ENCODE measurements at regions not wholly inside any gene's neighbourhood (a gene's known extent, or its start where the extent isn't known, plus 50 kb on each side); places are given as distances from the start of the nearest gene placed in this dataset.
"Not testable (repeated sequence)": the region's sequence is repeated elsewhere in the genome, so short reads cannot be mapped to it uniquely, and the experiment has no call there.

DNA sequence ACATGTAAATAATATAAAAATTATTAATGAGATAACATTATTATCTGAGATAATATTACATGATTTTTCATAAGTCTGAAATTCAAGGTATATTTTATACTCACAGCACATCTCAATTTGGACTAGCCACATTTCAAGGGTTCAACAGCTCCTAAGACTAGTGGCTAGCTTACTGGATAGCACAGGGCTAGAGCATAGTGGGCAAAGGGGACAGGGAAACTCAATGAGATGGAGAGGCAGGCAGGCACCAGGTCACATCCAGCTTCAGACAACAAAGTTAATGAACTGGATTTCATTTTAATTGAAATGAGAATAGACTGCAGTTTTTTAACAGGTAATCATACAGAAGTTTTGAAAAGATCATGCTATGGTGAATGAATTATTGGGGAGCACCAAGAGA is 137.4 kb downstream of the NBPF8 start:
- DNase-seq (ENCODE audit: low read depth): not testable (repeated sequence)

DNA sequence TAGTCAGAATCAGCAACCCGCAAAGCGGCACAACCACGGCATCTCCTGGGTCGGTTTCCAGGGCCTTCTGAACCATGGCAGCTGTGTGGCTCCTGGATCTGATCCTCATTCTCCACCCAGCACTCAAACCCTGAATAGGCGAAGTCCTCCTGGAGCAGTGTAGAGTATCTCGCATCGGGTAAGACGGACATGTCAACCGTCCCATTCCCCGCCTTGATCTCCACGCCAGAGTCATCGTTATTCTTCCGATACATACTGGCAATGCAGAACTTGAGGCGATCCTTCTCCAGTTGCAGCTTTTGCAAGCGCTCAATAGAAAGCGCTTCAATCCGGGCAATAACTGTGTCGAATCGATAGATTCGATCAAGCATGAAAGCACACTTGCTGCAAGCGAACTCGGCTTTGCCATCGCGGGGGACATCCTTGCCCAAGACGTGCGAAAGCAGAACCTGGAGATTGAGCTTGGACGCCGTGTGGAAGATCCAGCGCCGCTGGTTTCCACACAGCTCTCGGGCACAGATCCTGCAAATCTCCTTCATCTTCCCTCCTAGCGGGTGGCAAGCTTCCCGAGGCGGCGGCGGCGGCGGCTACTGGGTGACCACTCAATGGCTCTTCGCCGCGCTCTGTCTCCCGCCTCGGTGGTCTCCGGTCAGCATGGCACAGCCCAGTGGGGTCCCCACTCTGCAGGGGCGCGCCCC is 142.9 kb downstream of the NBPF8 start:
- not testable (repeated sequence) for DNase-seq (ENCODE audit: low read depth)

DNA sequence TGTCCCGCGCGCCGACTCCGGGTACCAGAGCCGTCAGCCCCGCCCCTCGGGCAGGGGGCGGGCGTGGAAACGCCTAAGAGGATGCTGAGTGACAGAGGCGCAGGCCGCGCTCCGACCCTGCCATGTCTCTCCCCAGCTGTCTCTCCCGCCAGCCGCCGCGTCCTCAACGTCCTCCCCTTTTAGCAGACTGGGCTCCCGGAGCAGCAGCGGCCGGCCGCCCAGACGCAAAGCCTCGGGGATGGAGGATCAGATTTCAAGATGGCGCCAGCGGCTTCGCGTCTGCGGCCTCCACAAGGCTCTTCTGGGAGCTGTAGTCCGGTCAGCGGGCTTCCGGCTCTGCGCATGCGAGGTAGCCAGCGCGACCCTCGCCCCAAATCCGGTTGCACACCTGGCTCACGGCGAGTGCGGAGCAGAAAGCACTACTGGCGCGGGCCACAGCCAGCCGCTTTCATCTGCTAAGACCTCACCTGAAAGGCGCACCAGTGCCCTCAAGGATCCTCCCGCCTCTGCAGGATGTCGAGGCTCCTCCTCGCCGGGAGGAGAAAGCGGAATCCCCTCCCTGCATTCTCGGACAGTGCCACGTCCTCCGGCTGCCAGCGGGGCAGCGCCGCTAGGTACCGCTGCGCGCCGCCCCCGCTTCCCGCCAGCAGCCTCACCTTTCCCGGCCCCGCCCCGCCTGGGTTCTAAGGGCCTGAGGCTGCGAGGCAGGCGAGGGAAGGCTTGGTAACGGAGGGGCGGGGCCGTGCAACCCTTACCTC is 143.6 kb downstream of the NBPF8 start:
- not testable (repeated sequence) for DNase-seq (ENCODE audit: low read depth)

DNA sequence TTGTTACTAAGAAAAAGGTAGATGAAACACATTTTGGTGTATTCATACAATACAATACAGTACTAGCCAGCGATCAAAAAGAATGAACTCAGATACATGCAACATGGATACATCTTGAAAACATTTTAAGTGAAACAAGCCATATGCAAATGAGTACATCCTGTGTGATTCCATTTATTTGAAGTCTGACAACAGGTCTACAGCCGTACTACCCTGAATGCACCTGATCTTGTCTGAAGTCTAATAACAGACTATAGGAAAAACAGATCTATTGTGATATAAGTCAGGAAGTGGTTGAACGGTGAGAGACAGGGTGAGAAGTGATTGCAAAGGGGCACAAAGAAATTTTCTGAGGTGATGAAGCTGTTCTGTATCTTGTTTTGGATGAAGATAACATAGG is 146.9 kb downstream of the NBPF8 start:
- not testable (repeated sequence) for DNase-seq (ENCODE audit: low read depth)

DNA sequence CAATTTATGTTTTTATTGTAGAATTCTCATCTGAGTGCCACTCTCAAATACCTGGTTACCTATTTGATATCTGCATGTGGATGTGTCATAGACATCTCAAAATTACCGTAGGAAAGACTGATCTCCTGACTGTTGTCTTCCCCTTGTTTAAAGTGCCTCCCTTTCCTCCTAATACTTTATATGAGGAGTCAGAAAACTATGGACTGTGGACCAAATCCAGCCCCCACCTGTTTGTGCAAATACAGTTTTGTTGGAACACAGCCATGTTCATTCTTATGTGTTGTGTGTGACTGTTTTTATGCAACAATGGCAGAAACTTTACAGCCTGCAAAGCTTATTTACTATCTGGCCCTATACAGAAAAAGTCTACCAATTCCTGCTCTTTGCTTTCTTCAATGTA is 150.6 kb downstream of the NBPF8 start:
- not testable (repeated sequence) for DNase-seq (ENCODE audit: low read depth)

DNA sequence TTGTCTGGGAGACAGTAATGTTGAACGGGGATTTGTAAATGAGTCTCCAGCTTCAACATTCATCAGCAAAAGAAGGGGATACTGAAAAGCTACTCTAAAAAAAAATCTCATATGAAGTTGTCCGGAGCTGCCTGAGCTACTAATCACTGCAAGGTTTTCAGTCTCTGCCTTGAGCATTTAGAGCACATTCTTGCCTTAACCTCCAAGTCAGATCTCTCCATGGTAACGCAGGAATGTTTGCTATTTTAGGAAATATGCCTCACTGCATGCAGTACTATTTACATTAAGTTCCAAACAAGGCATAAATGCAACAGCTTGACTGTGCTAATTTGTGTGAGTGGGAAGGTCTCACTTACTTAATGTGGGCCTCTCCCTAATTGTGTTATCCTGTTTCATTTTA is 152.8 kb downstream of the NBPF8 start:
- not testable (repeated sequence) for DNase-seq (ENCODE audit: low read depth)

DNA sequence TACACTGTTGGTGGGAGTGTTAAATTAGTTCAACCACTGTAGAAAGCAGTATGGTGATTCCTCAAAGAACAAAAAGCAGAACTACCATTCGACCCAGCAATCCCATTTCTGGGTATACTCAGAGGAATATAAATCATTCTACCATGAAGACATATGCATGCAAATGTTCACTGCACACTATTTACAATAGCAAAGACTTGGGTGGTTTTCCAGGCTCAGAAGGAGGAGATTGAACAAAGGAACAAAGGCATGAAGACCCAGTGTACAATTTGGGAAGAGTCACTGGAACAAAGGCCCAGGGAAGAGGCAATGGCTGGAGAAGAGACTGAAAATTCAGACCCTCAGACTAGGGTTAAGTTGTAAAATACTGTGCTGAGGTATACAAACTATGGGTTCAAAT is 148.5 kb upstream of the NBPF26 start:
- DNase-seq (ENCODE audit: low read depth): not testable (repeated sequence)

DNA sequence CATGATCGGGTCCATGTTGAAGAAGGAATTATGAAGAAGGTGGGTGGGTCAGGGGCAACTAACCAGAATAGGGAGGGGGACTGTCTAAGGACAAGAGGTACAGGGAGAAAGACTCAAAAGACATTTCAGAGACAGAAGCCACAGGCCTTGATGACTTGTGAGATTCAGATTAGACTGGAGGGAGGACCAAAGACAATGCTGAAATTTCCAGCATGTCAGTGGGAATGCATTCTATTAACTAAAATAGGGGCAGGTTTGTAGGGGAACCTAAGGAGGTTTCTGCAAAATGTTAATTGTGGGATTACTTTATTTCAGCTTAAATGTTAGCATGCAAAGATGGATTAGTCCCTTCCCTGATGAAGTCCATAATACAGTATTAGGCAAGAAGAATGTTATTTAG is 141.6 kb upstream of the NBPF26 start:
- DNase-seq (ENCODE audit: low read depth): not testable (repeated sequence)

DNA sequence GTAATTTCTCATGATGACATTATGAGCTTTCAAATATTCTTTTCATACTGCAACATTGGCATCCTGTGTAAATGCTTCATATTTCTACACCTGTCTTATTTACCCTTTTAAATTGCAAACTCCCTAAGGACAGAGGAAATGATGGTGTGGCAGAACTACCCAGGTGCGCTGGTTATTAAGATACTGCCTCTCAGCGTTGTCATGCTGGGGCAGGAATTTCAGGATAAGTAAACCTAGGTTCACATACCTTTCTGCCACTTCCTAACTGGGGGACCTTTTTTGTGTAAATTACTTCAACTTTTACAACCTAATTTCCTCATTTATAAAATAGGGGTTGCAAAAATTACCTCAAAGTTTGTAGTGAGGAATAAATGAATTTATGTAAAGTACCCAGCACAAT is 137.7 kb upstream of the NBPF26 start:
- not testable (repeated sequence) for DNase-seq (ENCODE audit: low read depth)

DNA sequence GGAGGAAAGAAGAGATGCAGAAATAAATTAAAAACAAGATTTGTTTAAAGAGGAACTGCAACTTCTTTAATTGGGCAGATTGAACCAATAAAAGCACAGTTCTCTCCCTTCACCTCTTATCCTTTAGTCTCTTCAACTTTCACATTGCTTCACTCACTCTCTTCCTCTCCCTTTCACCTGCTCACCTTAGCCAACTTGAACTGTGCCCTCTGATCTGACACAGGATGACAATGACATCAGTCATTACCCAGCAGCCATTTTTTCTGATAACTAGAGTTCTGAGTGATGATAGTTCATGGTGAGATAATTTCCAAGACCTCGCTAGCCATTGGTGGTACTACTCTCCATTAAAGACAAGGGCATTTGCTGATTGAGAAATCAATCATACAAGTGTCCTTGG is 134.9 kb upstream of the NBPF26 start:
- not testable (repeated sequence) for DNase-seq (ENCODE audit: low read depth)

DNA sequence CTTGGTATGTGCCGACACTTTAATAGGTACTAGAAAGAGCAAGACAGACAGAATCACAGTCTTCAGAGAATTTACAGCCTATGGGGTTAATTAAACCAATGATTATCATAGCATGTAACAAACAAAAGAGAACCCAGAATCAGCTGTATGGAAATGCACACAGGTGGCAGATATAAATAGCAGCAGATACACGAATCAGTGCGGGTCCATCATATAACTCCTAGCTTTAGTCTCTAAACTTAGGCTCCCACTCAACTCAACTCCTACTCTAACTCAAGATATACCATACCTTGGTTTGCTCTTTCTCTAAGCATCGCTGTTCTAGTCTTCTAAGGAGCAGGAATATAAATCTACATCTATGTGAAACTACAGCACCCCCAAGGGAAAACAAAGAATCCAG is 132.0 kb upstream of the NBPF26 start:
- not testable (repeated sequence) for DNase-seq (ENCODE audit: low read depth)

DNA sequence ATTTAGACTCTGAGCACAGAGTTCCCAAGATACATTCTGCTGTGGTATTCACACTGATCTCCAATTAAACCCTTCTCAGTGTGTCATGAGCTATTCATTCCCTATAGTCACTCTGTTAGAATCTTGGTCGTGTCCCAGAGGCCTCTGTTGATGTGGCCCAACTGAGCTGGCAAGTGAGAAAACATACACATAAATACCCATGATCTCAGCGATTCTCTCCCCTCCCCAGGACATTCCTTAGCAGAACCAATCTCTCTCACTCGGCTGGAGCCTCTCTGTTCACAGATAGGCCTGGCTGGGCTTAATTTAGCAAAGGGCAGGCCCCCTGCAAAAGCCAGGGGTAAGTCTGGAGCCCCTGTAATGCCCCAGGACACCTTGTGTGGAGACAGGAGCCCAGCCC is 130.8 kb upstream of the NBPF26 start:
- not testable (repeated sequence) for DNase-seq (ENCODE audit: low read depth)

DNA sequence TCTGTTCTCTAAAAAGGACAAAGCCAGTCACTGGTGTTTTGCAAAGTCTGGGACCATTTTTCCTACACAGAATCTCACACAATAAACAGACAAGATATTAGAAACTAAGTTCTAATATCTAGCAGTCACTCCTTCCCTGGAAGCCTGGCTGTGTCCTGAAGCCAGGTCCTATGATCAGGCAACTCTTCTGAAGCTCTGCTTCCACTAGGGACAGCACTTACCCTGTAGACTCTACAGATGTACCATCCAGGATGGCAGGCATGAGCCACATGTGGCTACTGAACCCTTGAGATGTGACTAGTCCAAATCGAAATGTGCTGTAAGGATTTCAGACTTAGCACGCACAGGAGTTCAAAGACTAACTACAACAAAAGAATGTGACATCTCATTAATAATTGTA is 130.1 kb upstream of the NBPF26 start:
- DNase-seq (ENCODE audit: low read depth): not testable (repeated sequence)

DNA sequence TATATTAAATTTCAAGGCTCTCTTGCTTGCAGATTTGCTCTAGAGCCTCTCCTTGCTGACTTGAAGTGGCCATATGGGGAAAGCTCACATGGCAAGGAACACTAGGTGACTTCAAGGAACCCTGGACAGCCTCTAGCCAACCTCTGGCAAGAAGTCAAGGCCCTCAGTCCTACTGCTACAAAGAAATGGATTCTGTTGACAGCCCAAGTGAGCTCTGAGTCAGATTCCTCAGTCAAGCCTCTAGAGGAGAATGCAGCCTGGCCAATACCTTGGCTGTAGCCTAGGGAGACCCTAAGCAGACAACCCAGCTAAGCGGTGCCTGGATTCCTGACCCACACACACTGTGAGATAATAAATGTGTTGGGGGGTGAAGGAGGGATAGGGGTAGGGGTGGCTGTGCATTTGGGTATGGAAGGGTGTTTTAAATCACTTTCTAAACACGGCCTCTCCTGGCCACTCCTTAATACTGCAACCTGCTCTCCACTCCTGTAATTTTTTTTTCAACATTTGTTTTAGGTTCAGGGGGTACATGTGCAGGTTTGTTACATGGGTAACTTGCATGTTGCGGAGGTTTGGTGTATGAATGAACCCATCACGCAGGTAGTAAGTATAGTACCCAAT is 125.3 kb upstream of the NBPF26 start:
- DNase-seq (ENCODE audit: low read depth): not testable (repeated sequence)

DNA sequence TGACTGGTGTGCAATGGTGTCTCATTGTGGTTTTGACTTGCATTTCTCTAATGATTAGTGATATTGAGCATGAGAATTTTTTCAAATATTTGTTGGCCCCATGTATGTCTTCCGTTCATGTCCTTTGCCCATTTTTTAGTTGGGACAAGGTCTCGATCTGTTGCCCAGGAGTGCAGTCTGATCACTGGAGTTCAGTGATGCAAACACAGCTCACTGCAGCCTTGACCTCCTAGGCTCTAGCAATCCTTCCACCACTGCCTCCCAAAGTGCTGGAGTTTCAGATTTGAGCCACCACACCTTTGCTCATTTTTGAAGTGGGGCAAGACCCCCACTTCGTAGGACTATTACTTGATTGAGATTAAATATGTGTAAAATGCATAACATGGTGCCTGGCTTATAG is 124.2 kb upstream of the NBPF26 start:
- DNase-seq (ENCODE audit: low read depth): not testable (repeated sequence)

DNA sequence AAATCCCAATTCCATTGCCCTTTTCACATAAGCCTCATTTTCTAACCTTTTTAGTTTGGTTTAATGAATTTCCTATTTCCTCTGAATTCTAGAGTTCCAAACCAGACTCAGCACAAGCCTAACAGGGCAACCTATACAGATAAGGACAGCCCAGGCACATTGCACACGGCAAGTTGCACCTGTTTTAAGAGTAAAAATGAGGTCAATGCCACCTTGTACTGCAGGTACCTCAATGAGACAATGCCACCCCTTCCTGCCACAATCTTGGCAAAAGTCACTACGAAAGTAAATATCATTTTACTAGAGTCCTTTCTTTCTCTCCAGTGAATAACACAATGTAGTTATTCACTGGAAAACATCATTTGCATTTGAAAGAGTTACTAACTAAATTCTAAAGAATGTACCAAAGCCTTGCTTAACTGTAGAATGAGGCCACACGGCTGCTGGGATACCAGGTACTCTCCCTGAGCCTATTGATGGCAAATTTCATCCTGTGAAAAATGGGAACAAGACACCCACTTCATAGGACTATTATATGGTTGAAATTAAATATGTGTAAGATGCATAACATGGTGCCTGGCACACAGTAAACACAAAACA is 123.2 kb upstream of the NBPF26 start:
- DNase-seq (ENCODE audit: low read depth): not testable (repeated sequence)

DNA sequence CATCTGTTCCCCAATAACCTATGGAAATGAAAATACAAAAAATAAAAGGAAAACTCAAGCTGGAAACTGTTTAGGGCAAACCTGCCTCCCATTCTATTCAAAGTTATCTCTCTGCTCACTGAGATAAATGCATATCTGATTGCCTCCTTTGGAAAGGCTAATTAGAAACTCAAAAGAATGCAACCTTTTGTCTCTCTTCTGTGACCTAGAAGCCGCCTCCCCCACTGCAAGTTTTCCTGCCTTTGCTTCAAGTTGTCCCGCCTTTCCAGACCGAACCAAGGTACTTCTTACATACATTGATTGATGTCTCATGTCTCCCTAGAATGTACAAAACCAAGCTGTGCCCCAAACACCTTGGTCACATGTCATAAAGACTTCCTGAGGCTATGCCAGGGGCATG is 115.9 kb upstream of the NBPF26 start:
- not testable (repeated sequence) for DNase-seq (ENCODE audit: low read depth)

DNA sequence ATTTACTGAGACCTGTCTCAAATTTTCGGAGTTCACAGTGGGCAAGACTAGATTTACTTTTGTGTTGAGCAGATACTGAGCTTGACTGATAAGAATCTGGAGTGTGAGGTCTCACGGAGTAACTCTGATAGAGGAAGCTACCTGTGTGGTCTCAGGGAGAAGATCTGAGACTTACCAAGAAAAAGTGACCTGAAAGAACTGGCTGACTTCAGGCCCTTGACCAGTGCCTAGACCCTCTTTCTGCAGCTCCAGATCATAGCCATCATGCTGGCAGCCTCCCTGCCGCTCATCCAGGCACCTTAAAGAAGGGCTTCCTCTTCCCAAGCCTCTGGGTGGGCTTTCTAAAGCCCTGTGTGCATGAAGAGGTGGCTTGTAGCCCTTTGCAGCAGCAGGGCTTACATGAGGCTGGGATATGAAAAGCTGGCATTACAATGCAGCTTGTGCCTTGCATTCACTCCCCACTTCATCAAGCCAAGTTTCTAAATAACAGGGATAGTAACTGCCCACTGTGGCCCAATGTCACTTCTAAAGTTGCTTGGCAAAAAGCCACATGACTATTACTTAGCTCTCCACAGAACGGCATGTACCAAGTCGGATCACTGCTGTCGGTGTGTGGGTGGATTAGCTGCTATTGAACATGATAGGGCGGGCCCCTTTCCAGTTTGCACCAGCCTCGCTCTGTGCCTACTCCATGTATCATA is 115.3 kb upstream of the NBPF26 start:
- not testable (repeated sequence) for DNase-seq (ENCODE audit: low read depth)

DNA sequence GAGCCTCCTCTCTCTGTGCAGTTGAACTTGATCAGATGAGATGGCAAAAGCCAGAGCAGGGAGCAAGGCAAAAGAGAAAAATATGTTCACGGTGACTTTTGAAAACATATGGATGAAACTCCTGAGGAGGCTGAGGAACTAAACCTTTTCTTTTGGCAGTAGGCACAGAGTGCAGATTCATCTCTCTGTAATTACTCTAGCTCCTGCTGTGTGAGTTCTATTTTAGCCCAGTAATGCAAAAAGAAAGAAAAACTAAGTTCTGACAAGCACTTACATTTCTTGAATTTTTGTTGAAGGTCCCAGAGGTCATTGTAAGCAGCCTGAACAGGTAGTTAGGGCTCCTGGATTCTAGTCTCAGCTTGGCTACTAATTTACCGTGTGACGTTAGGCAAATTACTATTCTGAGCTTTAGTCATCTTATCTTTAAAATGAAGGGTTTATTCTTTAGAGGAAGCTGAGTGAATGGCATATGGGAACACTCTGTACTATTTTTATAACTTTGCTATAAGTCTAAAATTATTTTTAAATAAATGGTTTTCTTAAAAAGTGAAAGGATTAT is 114.7 kb upstream of the NBPF26 start:
- DNase-seq (ENCODE audit: low read depth): not testable (repeated sequence)

DNA sequence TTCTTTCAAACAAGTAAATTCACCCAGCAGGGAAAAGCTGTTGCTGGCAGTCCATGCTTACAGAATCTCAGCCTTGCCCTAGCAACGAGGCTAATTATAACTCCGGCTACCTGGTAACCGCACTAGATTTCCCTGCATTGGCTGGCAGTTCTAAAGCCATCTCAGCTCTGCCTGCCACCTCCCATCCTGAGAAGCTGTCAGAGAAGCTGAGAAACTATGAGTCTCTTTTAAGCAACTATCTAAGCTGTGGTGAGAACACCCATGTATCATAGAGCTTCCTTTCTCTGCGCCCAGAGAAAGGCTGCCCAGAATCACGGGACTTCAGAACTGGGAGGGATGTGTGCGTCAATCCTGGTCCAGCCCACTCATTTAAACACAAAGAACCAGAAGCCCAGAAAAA is 113.9 kb upstream of the NBPF26 start:
- DNase-seq (ENCODE audit: low read depth): not testable (repeated sequence)

DNA sequence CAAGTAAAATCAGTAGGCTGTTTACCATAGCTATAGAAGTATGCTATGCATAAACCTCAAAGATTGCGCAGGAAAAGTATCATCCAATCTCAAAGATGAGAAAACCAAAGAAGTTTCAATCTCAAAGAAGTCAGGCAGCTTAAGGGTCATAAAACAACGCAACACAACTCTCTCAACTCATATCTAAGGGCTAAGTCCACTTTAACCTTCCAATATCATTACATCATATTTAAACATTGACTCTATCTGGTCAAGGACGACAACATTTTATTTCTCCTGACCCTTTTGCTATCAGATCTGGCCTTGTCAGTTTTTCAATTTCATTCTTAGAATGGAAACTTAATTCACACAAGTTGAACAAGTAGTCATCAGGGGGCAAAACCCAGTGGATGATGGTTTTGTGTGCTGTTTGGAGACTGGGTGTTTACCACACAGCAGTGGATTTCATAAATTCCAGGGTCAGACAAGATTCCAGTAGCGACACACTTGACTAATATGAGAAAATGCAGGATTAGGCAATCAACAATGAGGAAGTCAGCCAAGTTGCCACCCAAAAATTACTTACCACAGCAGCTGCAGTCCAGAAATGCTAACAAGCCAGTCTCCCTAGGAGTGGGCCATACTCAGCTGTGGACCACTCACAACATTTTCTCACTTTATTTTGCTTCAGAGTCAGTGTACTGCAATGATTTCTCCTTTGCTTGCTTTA is 108.7 kb upstream of the NBPF26 start:
- DNase-seq (ENCODE audit: low read depth): not testable (repeated sequence)

Measured in stimulated activated CD8-positive, alpha-beta memory T cell treated with anti-CD3 and anti-CD28 coated beads, Interleukin-15, amount 100 ng/mL, for 1 hour (primary cell).